Pancreas (tissue), 10 donors: ENCODE measurements at regions not wholly inside any gene's neighbourhood (a gene's known extent, or its start where the extent isn't known, plus 50 kb on each side); places are given as distances from the start of the nearest gene placed in this dataset.

Source experiments
- ATAC-seq, 4 donors: fragments of 200-7000 bp; cut with Tn5 transposase; one replicate each; pipeline versions ENCODE4 v1.8.0 to v1.9.1; 2020; ENCODE audit warnings: mild to moderate bottlenecking in 4 of 4, moderate library complexity in 4 of 4
- DNase-seq, 6 donors: peaks; one replicate each; pipeline ENCODE4 v3.0.0-alpha.2; 2020
- FAIRE-seq: peaks from 2 replicates; lab custom pipeline; 2012; peaks lifted over from hg19 to GRCh38; lab: Jason Lieb, UNC
- H3K27ac ChIP-seq, 4 donors: fragments of 200-600 bp; sonication (generic); 1 replicate in 3 of 4; 2 replicates in 1 of 4; pipeline versions ENCODE4 v1.5.0 to v1.8.0; 2020
- H3K27me3 ChIP-seq, 4 donors: fragments of 200-600 bp; one replicate each; pipeline ENCODE4 v1.8.0; 2021
- H3K36me3 ChIP-seq, 3 donors: fragments of 200-600 bp; sonication (generic) in 1 of 3; one replicate each; pipeline versions ENCODE4 v1.5.0 to v1.8.0; 2020 to 2021
- H3K4me1 ChIP-seq, 3 donors: fragments of 200-600 bp; one replicate each; pipeline ENCODE4 v1.8.0; 2021
- H3K4me3 ChIP-seq, 4 donors: fragments of 200-600 bp; sonication (generic) in 2 of 4; one replicate each; pipeline versions ENCODE4 v1.5.0 to v1.8.0; 2020 to 2021
- H3K9me3 ChIP-seq, 4 donors: fragments of 200-600 bp; one replicate each; pipeline ENCODE4 v1.8.0; 2021
- WGBS, 2 donors: extraction: QIAGEN DNeasy Blood & Tissue Kit; methylation state at CpG; one replicate each; pipeline ENCODE4 v1.1.7; 2013; 5-methylcytosine and 5-hydroxymethylcytosine counted together
- intact Hi-C, 3 donors: fragments of 100-400 bp; cut with DNase I; formaldehyde crosslinking; loops; one replicate each; pipeline versions ENCODE4 v1.11.1 to v1.14.2; 2022
- TF ChIP-seq, protein P1 (sequence below), 4 donors: fragments of 200-600 bp; sonication (generic) in 3 of 4; IDR thresholded peaks; one replicate each; pipeline versions ENCODE4 v1.5.0 to v1.8.0; 2021; ENCODE audit warnings: antibody characterized with exemption in 4 of 4
- donor health status: healthy with polysubstance abuse.
- donor health status: DM: no; HTN: no; CAD: no; lungs with moderate emphysema.
- donor health status: DM: no; HTN: no; CAD: no.
- donor health status: control.
- donor health status: control.
- donor health status: Bipolar disorder and iron deficiency.
- donor health status: DM: yes; HTN: yes; CAD: no.
- donor health status: DM: no; HTN: no; CAD: no.
- donor health status: DM: no; HTN: no; CAD: no.
- donor health status: DM: yes; HTN: yes; CAD: no.

- no peak for DNase-seq
- no peaks in the 10 kb centered on the region for H3K9me3 ChIP-seq
- no peaks in the 10 kb centered on the region for H3K36me3 ChIP-seq
- TF ChIP-seq, protein P1, sequence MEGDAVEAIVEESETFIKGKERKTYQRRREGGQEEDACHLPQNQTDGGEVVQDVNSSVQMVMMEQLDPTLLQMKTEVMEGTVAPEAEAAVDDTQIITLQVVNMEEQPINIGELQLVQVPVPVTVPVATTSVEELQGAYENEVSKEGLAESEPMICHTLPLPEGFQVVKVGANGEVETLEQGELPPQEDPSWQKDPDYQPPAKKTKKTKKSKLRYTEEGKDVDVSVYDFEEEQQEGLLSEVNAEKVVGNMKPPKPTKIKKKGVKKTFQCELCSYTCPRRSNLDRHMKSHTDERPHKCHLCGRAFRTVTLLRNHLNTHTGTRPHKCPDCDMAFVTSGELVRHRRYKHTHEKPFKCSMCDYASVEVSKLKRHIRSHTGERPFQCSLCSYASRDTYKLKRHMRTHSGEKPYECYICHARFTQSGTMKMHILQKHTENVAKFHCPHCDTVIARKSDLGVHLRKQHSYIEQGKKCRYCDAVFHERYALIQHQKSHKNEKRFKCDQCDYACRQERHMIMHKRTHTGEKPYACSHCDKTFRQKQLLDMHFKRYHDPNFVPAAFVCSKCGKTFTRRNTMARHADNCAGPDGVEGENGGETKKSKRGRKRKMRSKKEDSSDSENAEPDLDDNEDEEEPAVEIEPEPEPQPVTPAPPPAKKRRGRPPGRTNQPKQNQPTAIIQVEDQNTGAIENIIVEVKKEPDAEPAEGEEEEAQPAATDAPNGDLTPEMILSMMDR (IDR thresholded peaks at IDR 0.05), result no peak
- no peak for FAIRE-seq
- H3K27me3 ChIP-seq, result no peaks in the 10 kb centered on the region
- no peak for ATAC-seq
- no peak overlapping the region for H3K27ac ChIP-seq
- 18 to 38% methylated on average over 1 of the region's 1 CpG for WGBS, 2 donors
- intact Hi-C loops, result no loop called here
- no peaks in the 10 kb centered on the region for H3K4me1 ChIP-seq
- no peak overlapping the region for H3K4me3 ChIP-seq
Observed at GRCh38 chr4:117527601-117528000, 442.2 kb upstream of the TRAM1L1 start.

DNA sequence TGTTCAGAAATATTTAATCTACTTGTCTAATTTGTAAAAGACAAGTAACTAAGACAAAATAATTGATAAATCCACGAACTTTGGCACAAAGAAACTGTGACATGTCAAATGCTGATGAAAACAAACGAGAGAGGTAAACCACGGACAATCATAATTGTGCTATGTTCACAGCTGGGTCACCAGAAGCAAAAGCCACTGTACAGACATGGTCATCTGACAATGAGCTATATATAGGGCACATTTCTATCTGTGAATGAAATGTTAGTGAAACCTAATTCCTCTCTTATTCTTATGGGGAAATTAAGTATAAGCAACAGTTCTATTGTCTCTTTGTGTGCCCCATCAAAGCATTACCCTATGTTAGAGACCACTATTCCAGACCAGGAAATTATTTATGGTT lies 444.0 kb upstream of the TRAM1L1 start:
- H3K27ac ChIP-seq, result no peak overlapping the region
- FAIRE-seq (no peak), DNase-seq (no peak), ATAC-seq (no peak)
- H3K36me3 ChIP-seq, result no peaks in the 10 kb centered on the region
- 31 to 32% methylated on average over 3 of the region's 3 CpGs for WGBS, 2 donors
- no peaks in the 10 kb centered on the region for H3K27me3 ChIP-seq
- no peak overlapping the region for H3K4me3 ChIP-seq
- intact Hi-C loops, result no loop called here
- H3K9me3 ChIP-seq, result no peaks in the 10 kb centered on the region
- no peaks in the 10 kb centered on the region for H3K4me1 ChIP-seq
- TF ChIP-seq, protein P1 (IDR thresholded peaks at IDR 0.05), result no peak

GRCh38 chr4:117533501-117533900 lies 448.1 kb upstream of the TRAM1L1 start:
- ATAC-seq, result no peak
- no peaks in the 10 kb centered on the region for H3K9me3 ChIP-seq
- TF ChIP-seq, protein P1 (IDR thresholded peaks at IDR 0.05), result no peak
- 47 to 62% methylated on average over 1 of the region's 1 CpG for WGBS, 2 donors
- no peaks in the 10 kb centered on the region for H3K4me1 ChIP-seq
- H3K27ac ChIP-seq, result no peak overlapping the region
- H3K27me3 ChIP-seq, result no peaks in the 10 kb centered on the region
- no peaks in the 10 kb centered on the region for H3K36me3 ChIP-seq
- no peak for DNase-seq
- intact Hi-C loops, result no loop called here
- no peak for FAIRE-seq
- H3K4me3 ChIP-seq, result no peak overlapping the region

DNA sequence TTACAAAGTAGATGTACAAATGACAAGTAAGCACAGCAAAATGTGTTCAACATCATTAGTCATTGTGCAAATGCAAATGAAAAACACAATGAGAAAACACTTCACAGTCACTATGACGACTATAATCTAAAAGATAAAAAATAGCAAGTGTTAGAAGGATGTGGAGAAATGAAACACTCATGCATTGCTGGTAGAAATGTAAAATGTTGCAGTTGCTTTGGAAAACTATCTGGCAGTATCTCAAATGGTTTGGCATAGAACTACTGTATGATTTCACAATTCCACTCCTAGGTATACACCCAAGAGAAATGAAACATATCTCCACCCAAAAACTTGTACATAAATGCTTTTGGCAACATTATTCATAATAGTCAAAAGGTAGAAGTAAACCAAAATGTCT lies 459.7 kb upstream of the TRAM1L1 start:
- ATAC-seq (no peak), DNase-seq (no peak), FAIRE-seq (no peak)
- Histone ChIP-seq H3K4me3 (no peak overlapping the region), H3K4me1 (no peaks in the 10 kb centered on the region), H3K36me3 (no peaks in the 10 kb centered on the region), H3K9me3 (no peaks in the 10 kb centered on the region), H3K27me3 (no peaks in the 10 kb centered on the region), H3K27ac (no peak overlapping the region)
- TF ChIP-seq, protein P1 (IDR thresholded peaks at IDR 0.05), result no peak
- intact Hi-C loops, result no loop called here
- whole genome bisulfite sequencing, 2 donors, result 0 to 34% methylated on average over 1 of the region's 1 CpG

- no peak for ATAC-seq
- Histone ChIP-seq H3K9me3 (no peaks in the 10 kb centered on the region), H3K4me1 (no peaks in the 10 kb centered on the region), H3K36me3 (no peaks in the 10 kb centered on the region), H3K4me3 (no peak overlapping the region), H3K27ac (no peak overlapping the region), H3K27me3 (no peaks in the 10 kb centered on the region)
- TF ChIP-seq, protein P1 (IDR thresholded peaks at IDR 0.05), result no peak
- DNase-seq, result no peak
- WGBS, 2 donors, result 42 to 48% methylated on average over 5 of the region's 5 CpGs
- intact Hi-C loops, result no loop called here
- FAIRE-seq, result no peak
Observed at GRCh38 chr4:117549524-117549923, 464.1 kb upstream of the TRAM1L1 start.
